Dedifferentiated amniotic fluid mesenchymal stem cell (primary cell): ENCODE measurements at regions not wholly inside any gene's neighbourhood (a gene's known extent, or its start where the extent isn't known, plus 50 kb on each side); places are given as distances from the start of the nearest gene placed in this dataset.

Experiments
- DNase-seq: peaks from one replicate; pipeline ENCODE4 v3.0.0-alpha.2; 2016; ENCODE audit errors: extremely low spot score

DNA sequence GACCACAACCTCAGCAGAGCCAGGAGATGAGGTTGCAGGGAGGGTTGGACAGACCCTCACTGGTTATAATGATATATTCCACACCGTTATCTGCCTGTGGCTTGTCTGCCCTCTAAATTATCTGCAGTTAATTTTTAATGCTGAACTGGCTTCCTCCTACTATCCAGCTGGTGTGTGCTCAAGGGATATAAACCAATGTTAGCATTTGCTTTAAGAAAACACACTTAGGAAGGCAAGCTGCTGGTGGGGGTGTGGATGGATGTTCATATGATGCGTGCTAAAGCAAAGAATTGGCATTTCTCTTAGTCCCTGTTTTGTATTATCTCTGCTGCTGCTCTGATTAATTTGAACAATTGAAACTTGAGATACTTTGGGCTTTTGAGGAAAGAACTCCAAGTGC lies 132.2 kb upstream of the NPVF start:
- no peak for DNase-seq

GRCh38 chr7:25361387-25361786 lies 133.1 kb upstream of the NPVF start:
- DNase-seq, result no peak

DNA sequence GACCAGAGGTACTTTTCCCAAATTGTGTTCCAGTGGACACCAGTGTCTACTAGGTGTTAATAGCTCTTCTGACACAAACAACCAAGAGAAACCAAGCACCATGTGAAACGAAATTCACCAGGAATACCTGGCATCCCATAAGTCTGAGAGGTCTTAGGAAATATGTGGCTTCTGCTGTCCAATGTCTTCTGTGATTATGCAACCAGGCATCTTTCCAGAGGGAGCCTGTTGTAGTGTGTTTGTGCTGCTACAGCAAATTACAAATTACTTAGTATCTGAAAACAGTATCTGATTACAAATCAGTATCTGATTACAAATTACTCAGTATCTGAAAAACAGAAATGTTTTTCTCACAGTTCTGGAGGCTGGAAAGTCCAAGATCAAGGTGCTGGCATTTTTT lies 133.6 kb upstream of the NPVF start:
- DNase-seq, result no peak

DNA sequence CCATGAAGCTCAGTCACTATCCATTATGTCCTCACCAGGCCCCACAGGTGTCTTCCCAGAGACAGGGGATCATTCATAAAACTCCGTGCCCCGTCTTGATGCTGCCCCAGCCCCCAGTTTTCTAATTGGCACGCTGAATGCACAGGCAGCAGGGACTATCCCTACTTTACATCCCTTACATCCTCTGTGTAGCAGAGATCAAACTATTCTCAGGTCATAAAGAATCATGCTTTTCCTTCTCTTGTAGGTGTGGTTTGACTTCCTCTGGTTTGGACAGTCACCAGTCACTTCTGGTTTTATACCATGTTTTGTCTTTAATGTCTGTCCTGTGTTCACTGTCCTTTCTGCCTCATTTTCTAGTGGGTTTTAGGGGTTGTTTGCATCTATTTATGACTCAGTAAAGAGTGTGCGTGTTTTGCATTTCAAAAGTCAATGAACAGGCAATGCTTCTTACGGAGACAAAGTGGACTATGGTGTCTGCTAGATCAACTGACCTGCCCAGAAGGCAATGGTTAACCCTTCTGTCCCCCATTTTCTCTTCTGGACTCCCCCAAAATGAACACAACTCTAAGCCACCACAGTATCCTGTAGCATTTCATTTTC lies 140.4 kb upstream of the NPVF start:
- no peak for DNase-seq

DNA sequence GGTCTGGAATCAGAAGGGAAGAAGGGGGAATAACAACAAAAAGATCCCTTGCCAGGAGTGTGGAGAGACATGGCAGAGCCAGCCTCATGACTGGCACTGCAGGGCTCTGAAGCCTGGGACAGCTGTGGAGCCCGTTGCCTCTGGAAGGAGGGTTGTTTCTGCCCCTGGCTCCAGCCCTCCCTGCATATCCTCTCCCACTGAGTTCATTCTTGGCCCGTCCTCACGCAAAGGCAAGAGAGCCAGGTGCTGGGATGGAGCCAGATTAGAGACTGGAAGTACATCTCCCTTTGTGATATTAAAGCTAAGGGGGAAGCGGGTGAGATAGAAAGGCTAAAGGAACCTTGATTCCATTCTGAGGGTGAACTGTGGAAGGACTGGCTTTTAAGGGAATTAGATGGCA lies 141.5 kb upstream of the NPVF start:
- DNase-seq, result no peak

DNA sequence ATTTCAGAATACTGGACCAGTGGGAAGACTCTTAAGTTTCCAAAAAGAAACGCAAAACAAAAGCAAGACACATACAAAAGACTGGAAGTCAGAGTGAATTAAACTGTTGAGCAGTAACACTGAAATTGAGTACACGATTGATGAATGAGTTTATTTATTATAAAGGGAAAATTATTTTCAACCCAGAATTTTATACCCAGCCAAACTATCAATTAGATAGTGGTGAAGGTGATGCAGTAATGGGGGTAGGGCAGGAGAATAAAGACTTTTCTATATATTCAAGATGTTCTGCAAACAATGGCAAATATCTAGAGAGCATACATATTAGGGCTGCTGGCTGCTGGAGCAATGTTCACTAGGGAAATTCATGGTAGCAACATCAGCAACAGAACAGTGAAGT lies 143.7 kb upstream of the NPVF start:
- no peak for DNase-seq

DNA sequence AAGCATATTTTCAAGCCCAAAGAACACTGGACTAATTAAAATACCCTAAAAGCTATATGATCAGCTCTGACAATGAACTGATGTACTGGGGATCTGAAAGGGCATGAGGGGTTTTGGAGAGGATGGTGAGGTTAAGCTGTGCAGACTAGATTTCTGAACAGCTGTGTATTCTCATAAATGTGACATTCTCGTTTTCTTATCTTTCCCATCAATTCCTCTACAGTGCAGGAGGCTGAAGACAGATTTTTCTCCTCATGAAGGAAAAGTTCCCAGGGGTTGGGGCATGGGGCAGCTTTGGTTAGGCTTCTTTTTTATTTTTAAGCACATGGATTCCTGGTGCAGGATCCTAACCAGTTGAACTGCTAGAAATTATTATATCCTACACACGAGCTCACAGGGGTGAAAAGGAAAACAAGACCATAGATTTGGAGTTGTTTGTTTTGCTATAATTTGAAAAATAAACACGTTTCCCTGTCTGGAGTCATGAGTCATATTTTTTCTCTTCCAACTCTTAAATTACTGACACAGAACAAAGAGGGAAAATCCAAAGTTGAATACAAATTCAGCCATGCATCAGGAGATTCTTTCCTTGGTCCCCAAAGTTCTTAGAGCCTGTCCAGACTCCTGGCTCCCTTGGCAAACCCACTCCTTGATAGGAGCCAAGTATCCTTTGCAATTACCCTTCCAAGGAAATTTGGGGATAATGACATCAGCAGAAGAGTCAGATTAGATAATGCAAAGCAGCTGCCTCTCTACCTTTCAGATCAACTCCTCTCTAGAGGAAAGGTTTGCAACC lies 147.7 kb upstream of the NPVF start:
- DNase-seq, result no peak

DNA sequence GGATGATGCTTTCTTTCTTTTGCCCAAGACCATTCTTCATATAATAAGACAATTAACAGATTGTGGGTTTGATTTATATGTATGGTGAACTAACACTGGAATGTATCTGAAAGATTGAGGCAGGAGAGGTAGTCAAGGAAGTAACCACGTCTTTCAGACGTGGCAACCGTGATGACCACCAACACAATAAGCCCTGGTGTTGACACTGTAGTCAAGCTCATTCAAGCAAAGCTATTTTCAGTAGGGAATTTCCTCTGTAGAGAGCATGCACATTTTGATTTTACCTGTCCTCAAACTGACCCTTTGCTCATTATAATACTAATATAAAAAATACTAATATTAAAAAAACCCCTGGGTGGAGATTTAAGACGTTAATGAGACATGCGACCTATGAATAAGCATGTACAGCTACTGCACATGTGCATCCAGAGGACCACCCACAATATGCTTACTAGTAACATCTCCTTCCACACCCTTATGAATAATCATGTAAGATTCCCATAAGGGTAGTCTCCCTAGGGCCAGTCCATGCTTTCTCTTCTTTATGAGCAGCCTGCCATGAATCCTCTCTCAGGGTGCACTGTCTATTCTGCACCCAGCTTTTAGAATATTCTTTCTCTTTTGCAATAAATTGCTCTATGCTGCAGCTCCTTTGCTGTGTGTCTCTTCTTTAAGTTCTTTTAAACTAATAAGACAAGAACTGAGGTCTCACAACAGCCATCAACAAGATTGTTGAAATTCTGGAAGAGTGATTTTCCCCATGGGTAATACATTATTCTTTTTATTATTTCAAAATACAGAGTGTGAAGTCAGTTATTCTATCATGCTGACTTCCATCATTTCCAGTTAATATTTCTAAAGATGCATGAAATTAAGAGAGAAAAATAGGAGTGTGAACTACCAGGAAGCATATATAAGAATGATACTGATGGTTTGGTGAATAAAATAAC lies 151.3 kb upstream of the NPVF start:
- no peak for DNase-seq

DNA sequence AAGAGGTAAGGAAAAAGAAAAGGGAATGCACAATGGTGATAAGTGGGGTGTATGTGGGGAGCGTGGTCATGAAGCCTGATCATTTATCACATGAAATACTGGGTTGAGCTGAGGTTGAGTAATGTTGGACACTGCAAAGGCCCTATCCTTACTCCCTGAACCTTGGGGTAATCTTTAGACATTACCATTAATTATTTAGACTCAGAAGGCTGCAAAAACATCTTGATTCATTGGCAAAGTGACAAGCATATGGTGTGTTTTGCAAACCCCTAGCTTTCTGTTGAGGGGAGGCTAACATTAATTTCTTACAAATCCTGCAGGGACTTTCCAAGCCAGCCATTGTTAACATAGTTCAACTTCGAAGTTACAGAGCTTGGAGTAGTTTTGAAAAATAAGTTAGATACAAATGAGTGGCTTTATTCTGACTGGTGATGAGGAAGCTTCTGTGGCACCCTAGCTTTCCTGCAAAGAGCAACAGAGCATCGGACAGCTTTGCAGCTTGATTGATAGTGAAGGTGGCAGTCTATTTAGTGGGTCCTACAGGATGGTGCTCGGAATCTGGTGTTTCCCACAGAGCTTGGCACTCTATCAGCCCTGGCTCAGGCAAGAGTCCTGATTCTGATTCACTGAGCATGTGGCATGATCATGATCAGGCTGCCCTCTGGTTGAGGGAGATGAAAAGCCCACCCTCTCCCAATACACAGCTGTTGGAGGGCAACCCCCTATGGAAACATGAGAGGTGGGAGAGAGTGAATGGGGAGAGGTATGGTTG lies 153.7 kb upstream of the NPVF start:
- DNase-seq, result no peak

- no peak for DNase-seq
Measured at GRCh38 chr7:25382869-25383268, 154.6 kb upstream of the NPVF start.

GRCh38 chr7:25383402-25383801 lies 155.1 kb upstream of the NPVF start:
- DNase-seq, result no peak

DNA sequence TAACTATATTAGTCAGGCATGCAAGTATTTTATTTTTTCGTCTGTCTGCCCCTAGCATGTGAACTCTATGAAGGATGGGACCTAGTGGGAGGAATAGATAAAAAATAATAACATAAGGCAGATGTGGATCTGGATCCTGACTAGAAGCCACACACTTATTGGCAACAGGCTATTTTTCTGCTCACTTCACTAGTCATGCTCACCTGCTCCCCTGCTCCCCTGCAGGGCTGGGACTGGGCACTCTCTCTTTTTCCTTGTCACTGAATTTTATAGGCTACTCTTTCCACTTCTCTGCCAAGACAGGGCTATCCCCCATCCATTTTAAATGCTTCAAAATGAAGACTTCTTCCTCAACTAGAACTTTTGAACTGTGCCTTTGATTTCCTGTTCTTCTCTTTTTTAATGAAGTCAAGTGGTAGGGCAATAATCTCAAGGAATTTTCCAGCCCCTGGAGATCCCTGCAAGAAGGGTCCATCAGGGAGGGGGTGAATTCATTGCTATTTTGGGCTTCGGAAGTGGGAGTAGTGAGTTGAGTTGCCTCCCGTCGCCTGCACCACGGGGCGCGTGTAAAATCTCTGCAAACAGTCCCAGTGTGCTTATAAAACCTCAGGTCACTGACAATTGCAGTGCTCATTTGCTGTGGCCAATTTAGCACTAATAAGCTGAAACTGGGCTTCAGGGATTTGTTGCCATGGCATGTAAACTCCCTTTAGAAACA lies 156.7 kb upstream of the NPVF start:
- DNase-seq, result no peak

DNA sequence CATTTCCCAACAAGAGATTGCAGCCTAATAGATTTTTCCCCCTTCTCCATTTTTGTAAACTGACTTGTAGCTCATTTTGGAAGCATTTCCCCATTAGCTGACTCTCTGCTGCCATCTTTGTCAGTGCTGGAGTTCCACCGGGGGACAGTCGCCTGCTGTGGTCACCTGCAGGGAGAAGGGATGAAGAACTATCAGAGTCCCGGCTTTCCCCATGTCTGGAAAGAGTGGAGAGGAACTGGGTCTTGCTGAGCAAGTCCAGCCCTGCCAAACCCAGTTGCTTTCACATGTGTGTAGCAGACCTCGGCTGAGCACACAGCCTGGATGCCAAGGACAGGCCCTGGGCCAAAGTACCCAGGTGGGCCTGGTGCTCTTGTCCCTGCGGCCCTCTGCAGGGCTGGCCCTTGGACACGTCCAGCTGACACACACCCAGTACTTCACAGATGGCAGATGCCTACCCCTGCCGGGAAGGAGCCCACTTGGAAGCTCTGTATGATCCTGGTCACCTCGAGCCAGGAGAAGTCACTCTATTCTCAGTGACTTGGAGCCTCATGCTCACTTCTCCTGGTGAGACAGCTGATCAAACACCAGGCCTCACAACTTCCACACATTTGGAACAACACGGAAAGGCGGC lies 157.3 kb upstream of the NPVF start:
- no peak for DNase-seq

GRCh38 chr7:25386311-25386744 lies 158.0 kb upstream of the NPVF start:
- no peak for DNase-seq

GRCh38 chr7:25388681-25389080 lies 160.4 kb upstream of the NPVF start:
- DNase-seq, result no peak

DNA sequence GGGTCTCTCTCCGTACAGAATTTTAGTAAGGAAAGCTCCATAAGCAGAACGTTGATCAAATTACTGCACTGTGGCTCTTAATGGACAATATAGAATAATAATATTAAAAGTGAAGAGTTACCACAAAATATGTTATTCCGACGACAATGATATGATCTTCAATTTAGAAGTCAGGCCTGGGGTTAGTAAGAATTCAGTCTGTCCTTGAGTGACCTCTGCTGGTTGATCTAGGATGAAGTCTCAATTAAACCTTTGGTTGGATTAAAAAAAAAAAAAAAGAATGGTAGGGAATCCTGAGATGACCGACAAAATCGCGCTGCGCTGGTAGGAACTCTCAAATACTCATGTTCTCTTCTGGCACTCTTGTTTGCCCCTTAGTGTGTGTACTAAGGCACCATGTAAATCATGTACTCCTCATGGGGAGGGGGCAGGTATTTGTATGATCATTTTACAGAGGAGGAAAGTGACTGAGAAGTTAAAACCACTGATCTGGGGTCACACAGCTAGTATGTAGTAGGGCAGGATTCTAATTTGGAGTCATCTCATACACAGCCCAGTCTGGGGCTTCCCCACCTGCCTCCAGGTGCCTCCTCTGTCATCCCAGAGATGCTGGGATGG lies 161.3 kb upstream of the NPVF start:
- peak; percentile 40 for DNase-seq

DNA sequence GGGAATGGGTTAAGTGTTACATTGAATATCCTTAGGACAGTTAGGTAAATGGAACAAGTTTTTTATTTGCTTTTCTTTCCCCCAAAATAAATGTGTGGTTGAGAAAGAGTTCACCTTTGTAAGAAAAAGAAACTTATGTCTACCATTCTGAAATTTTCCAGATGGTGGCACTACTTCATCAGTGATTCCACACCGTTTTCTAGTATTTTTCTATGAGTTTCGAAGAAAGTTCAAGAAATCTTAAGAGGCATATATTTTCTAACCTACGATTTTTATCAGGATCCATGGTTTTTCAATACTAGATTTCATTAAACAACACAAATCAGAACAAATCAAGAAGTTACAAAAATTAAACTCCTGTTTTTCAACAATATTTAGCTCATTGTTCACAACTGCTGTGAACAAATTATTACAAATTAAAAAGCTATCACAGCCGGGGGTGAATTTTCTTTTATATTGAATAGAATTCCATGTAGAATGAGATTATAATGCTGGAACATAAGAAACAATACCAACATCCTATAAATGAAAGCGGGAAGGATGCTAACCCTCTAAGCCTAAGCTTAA lies 163.1 kb upstream of the NPVF start:
- peak; percentile 41 for DNase-seq

DNA sequence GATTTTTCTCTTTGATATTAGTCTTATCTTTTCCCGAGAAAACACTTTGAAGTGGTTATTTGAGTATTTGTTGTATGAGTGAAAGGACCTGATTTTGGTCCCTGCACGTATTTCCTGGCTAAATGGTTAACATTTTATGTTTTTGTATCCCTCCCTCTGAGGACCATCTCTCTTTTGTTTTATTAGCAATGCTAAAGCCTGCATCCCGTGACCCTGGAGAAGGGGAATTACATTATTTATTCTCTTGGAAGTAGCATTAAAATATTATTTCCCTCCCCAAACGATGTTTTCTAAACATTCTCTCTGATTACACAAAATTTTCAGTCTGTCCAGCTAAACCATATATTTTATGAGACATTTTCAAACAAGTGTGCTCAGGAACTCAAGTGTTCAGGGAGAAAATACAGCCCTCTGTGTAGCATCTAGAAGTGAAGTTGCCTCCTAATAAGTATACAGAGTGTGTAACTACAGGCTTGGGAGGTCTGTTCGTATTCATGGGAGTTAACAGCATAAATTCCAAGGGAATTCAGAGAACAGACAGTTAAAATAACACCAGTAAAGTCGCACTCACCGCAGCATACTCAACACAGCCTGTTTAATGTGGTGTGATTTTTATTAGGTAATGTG lies 163.8 kb upstream of the NPVF start:
- DNase-seq, result no peak

DNA sequence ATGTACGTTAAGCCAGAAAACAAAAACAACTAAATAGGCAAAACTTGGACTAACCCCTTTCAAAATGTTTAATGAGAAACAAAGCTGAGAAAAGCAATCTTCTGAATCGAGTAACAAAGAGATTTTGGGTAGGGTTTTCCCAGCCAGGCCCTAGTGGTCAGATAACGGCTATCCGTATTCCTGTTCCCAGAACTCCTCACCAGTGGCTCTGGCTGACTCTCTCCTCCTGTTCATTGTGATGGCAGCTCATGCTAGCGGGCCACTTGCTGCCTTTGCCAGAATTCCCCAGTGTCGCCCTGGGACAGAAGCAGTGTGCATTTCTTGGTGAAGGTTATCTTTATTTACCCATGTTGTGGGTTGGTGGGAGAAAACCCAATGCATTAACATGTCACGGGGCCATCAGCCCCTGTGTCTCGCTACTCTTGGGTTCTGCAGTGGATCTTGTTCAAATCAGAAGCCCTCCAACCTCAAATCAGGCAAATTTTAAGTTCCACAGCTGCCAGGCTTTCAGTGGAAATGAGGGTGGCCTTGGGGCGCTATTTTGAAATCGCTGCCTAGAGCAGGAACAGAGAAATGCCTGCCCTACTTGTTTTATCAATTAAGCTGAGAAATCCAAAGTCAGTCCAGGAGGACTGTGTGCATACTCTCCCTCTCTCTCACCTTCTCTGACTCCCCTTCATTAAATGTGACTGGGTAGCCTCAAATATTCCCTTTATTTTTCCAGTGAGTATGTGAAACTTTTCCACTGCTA lies 164.5 kb upstream of the NPVF start:
- no peak for DNase-seq
